NCI-H1417 (cell line): ENCODE measurements at regions not wholly inside any gene's neighbourhood (a gene's known extent, or its start where the extent isn't known, plus 50 kb on each side); places are given as distances from the start of the nearest gene placed in this dataset.

Source experiments
- DNase-seq, 3 experiments: peaks; one replicate each; lab custom pipeline; 2025; lab: John Stamatoyannopoulos, UW

DNA sequence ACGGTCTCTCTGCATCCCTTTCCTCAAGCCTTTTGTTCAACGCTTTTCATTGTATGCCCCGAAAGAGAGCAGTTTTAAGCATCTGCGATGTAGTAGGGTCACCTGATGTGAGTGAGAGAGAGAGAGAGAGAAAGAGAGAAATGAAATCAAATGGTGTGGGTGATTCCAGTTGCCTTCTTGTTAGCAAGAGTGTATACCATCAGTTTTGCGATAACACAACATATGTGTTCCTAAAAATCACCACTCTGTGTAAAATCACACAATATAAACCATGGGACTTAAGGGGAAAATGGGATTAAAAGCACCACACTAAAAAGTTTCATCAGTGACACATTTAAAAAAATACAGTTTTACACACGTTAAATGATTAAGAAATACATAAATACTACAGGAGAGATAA lies 1102.7 kb upstream of the EEF2KMT start:
- no peak for DNase-seq

DNA sequence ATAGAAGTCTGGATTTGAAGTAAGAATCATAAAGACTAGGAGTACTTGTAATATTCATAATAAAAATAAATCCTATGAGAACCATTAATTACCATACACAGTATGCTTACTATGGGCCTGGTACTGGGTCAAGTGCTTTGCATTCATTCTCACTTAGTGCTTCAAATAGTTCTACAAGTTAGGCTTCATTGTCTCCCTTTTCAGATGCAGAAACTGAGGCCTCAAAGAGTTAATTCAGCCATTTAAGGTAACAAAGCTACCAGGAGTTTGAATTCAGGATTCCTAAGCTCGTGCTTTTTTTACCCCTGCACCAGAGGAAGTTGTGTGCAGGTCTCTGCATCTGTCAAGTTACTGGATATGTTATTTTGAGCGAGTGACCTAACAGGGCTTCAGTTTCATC lies 1098.4 kb upstream of the EEF2KMT start:
- no peak for DNase-seq

GRCh38 chr16:6193718-6194117 lies 1096.1 kb upstream of the EEF2KMT start:
- DNase-seq = no peak

DNA sequence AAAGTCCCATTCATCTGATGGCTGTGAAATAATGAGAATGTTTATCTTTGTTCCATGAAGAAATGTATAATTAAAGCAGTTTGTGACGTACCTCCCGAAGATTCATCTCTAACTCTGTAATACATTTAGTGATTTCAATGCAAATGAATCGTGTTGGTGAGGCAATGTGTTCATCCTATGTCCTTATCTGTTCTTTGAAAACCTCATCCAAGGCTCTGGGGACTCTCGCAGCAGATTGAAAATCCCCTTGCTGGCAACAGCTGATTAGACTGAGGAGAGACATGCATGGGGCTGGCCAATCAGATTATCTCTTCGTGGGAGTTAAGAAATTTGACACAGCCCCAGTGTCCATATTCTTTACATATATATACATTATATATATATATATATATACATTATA lies 1095.4 kb upstream of the EEF2KMT start:
- DNase-seq = no peak

DNA sequence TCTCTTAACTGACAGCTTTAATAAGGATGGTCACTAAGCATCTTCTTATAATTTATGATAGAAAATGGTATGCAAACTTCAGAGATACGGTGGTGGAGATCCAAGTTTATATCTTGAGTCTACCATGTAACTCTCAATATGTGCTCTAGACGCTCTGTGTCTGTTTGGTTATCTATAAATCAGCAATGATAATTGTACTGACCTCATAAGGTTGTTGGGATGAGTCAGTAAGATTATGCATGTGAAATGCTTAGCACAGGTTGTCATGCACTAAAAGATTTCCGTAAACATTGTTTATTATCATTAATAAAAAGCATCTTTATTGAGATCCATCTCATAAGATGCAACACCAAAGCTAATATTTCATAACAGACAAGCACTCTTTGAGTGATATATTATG lies 1094.9 kb upstream of the EEF2KMT start:
- no peak for DNase-seq

- DNase-seq = peak in 1 of 3 experiments; percentile 22
Measured at GRCh38 chr16:6190776-6191175, 1093.2 kb upstream of the EEF2KMT start.

- DNase-seq = peak in 1 of 3 experiments; percentile 46
Measured at GRCh38 chr16:6189216-6189615, 1091.6 kb upstream of the EEF2KMT start.

DNA sequence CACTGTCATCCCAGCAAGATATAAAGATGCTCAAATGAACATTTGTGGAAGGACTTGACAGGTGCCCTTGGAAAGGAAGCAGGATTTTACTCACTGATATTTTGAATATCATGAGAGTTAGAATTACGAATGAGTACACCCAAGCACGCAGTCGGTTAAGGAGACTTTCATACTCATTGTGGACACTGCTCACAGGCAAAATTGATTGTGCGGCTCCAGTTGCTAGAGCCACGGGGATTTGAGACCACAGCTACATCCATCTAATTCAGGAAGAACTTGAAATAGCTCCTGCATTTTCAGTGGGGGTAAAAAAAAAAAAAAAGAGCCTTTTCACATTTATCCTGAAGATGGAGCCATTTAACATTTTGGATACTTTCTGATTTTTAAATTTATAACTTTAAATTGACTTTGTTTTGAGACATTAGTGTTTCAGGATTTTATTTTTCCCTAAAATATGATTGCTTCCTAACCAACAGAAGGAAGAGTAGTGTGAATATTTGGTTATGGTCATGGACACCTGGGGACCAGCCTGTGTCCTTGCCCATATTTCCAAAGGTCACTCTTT lies 1080.1 kb upstream of the EEF2KMT start:
- no peak for DNase-seq

GRCh38 chr16:6170022-6170421 lies 1072.4 kb upstream of the EEF2KMT start:
- DNase-seq = no peak

DNA sequence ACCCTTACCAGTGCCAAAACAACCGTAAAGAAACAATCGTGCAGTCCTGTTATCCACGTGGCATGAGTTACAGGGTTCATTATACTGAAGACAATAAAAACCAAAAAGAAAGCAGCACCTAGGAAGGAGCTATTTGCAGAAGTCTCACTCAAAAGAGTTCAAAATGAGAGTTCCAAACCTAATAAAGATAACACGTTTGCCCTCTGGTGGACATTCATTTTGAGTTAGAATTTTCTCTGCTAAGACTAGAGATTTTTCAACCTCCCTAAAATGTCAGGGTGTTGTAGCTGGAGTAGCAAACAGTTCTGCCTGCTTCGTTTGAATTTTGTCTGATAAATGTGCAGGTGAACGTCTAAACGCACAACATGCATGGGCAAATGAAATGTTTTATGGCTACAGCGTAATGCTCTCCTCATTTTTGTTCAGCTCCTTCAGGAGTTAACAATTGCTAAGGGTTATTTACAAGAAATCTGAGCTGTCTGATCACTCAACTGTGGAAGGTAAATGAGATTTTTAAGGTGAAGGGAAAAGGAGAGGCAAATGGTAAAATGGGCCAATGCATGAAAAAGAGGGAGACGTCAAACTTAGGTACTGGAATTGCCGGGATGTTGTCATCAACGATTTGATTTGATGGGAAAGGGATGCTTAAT lies 1067.9 kb upstream of the EEF2KMT start:
- DNase-seq = peak in 1 of 3 experiments; percentile 60

DNA sequence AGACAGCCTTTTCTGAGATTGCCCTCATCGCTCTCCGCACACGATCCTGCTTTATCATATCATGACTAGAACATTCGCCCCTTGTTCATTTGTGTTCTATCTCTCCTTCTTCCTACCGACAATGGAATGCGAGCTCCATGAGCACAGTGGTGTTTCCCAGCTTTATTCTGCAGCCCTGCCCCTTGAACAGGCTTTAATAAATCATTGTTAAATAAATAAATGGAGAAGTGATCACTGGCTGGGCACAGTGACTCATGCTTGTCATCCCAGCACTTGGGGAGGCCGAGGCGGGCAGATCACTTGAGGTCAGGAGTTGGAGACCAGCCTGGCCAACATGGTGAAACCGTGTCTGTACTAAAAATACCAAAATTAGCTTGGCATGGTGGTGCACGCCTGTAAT lies 1063.3 kb upstream of the EEF2KMT start:
- no peak for DNase-seq

GRCh38 chr16:6160303-6160702 lies 1062.7 kb upstream of the EEF2KMT start:
- DNase-seq = no peak

DNA sequence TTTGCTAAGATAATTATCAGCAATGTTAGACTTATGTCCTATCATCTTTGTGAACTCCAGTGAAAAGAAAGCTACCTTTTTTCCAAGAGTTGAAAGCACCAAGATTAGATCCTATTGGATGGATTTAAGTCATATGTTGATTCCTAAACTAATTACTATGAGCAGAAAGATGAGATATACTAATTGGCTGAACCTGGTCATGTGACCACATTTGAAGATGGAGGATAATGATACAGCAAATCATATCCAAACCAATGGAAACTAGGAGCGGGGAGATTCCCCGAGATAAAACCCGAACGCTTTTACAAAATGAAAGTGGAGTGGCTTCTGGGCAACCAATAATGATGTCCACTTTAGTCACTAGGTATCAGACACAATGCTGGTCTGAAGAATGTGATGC lies 1060.2 kb upstream of the EEF2KMT start:
- no peak for DNase-seq

DNA sequence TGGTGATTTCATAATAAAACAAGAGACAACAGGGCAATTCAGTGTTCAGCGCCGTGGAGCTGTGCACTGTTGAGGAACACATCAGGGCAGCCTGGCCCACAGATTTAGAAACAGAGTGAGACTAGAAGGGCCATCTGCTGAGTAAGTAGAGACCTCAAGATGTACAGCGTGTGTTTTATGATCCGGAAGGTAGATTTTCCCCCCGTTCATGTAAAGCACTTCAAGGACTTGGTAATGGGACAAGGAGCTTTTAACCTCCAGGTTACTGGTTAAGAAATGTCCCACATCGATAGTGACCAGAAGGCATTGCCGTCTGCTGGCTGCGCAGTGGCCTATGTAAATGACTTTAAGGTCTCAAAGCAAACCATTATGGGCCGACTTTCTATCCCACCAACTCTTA lies 1057.7 kb upstream of the EEF2KMT start:
- no peak for DNase-seq

- no peak for DNase-seq
Measured at GRCh38 chr16:6153901-6154300, 1056.3 kb upstream of the EEF2KMT start.

DNA sequence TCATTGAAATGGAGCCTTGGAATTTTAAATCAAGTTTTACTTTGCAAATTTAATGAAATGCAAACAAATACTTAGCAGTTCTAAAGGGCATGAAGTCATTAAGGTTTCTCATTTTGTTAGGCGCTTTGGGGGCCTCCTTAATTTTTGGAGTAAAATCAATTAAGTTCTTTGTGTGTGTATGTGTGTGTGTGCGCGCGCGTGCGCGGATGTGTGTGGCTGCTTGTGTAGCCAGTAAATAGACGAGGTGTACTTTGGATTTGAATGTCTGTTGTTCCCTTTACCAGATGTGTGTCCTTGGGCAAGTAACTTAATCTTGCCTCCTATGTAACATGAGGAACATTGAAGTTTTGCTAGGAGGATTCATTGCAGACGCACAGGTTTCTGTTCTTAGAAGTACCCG lies 1051.4 kb upstream of the EEF2KMT start:
- no peak for DNase-seq

DNA sequence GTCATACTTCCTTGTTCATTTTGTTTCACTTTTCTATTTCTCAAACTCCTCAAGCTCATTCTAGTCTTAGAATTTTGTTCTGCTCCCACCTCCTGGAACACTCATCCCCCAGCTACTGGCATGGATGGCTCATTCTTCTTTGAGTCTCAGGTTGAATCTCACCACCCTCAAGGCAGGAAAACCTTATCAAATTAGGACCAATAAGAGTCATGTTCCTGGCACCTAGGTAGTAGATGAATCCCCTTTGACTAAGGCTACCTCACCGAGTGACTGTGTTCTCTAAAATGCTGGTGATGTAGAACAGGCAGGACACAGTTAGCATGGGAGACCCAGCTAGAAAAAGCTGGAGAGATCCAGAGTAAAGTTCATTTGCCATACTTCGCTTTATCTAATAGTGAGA lies 1050.8 kb upstream of the EEF2KMT start:
- DNase-seq = no peak

GRCh38 chr16:6146874-6147425 lies 1049.4 kb upstream of the EEF2KMT start:
- DNase-seq = peak in 1 of 3 experiments; percentile 1

- no peak for DNase-seq
Measured at GRCh38 chr16:6146356-6146755, 1048.8 kb upstream of the EEF2KMT start.

- peak in 1 of 3 experiments; percentile 6 for DNase-seq
Measured at GRCh38 chr16:6144463-6144862, 1046.9 kb upstream of the EEF2KMT start.

GRCh38 chr16:6143020-6143419 lies 1045.4 kb upstream of the EEF2KMT start:
- peak in 1 of 3 experiments; percentile 68 for DNase-seq

DNA sequence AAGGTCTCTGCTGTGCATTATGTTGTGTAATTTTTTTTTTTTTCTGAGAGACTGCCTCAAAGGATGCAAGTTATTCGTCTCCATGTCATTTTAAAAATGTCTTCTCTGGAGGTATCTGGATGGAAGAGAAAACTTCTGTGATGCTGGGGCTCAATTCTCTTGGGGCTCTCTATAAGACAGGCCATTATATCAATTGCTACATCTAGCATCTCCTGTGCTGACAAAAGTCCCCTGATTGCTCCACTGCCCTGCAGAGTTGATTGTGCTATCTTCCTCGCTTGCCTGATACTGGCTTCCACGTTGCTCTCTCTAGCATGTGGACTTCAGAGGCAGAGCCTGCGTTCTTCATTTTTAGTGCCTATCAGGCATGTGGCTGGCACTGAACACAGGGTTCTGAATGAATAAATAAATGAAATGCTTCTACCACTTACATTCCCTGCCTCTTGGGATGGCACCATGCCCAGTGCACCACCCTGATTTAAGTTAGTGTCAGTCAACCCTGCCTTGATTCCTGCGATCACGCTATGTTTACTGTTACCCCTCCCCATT lies 1035.5 kb upstream of the EEF2KMT start:
- DNase-seq = no peak

- no peak for DNase-seq
Measured at GRCh38 chr16:6132121-6132520, 1034.5 kb upstream of the EEF2KMT start.
